Inflammatory macrophage treated with lipopolysaccharide for 1 hour (primary cell): ENCODE measurements at regions not wholly inside any gene's neighbourhood (a gene's known extent, or its start where the extent isn't known, plus 50 kb on each side); places are given as distances from the start of the nearest gene placed in this dataset.
"Not testable (repeated sequence)": the region's sequence is repeated elsewhere in the genome, so short reads cannot be mapped to it uniquely, and the experiment has no call there.

Experiments
- DNase-seq, 2 donors: peaks; one replicate each; pipeline ENCODE4 v3.0.0-alpha.2; 2020 to 2022

DNA sequence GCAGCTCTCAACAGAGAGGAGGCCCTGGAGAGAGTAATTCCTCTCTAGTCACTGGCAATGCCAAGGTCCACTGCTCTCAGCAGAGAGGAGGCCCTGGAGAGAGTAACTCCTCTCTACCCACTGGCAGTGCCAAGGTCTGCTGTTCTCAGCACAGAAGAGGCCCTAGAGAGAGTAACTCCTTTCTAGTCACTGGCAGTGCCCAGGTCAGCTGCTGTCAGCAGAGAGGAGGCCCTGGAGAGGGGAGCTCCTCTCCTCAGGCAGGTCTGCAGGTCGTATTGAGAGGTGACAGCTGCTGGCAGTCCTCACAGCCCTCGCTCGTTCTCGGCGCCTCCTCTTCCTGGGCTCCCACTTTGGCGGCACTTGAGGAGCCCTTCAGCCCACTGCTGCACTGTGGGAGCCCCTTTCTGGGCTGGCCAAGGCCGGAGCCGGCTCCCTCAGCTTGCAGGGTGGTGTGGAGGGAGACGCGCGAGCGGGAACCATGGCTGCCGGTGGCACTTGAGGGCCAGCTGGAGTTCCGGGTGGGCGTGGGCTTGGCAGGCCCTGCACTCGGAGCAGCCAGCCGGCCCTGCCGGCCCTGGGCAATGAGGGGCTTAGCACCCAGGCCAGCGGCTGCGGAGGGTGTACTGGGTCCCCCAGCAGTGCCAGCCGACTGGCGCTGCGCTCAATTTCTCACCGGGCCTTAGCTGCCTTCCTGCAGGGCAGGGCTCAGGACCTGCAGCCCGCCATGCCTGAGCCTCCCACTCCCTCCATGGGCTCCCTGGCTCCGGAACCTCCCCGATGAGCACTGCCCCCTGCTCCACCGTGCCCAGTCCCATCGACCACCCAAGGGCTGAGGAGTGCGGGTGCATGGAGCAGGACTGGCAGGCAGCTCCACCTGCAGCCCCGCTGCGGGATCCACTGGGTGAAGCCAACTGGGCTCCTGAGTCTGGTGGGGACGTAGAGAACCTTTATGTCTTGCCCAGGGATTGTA lies 642.9 kb downstream of the PRR16 start:
- not testable (repeated sequence) for DNase-seq

DNA sequence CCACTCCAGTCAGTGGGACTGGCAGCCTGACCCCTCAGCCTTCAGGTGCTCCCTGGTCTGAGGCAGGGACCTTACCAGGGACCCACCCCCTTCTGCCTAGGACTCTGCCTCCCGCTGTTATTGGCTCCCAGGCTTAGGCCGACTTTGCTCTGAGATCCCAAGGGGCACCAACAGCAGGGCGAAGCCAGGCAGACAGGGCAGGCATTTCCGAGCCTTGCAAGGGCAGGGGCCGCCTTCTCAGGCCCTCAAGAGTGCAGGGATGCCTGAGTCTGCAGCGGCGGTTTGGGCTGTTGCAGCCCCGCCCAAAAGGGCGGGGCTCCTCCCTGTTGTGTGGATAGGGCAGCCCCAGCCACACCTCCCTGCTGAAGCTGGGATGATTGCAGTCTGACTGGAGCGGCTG lies 644.6 kb downstream of the PRR16 start:
- no peak for DNase-seq

DNA sequence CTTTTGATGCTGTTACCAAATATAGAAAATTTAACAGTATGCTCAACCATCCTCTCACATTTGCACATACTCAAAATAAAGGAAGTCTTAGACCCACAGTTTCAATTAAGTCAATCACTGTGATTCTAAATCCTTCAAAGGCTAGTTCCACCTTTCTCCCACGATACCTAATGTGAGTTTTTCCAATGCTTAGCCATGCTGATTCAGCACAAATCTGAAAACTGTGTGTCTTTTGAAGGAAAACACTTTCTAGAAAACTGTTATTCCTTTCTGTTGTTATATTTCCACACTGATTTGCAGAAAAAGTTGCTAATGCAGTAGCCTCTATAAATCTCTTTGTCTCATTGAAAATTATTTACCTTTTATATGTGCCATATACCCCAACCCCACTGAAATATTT lies 645.7 kb downstream of the PRR16 start:
- DNase-seq: no peak

DNA sequence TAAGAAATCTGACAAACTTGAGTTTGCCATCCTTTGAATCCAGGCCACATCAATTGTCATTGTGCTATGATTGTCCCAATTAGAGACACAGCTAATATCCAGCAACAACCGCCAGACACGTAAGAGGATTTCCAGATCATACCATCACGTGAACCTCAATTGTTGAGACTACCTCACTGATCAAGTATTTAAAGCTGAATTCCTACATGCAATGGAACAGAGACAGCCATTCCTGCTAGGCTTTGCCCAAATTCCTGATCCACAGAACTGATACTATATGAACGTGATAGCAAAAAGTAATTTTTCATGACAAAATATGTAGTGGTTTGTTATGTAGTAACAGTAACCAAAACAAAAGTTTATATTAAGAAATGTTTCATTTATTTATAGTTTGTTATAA lies 657.7 kb downstream of the PRR16 start:
- DNase-seq: no peak

DNA sequence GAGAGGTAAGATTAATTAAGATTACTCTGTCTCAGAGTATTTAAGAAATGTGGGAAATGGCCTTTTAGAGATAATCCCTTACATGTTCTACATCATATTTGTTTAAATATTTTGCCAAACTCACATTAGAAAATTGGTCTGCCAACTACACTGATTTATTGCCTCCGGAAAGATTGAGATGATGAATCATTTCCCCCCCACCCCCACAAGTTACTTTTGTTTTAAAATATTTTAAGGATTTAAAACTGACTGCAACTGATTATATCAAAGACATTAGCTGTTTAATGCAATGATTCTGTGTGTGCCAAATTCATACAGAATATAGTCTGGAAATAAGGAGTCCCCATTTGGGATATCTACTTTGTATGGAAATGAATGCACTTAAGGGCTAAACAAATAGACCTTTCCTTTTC lies 674.4 kb downstream of the PRR16 start:
- no peak for DNase-seq

DNA sequence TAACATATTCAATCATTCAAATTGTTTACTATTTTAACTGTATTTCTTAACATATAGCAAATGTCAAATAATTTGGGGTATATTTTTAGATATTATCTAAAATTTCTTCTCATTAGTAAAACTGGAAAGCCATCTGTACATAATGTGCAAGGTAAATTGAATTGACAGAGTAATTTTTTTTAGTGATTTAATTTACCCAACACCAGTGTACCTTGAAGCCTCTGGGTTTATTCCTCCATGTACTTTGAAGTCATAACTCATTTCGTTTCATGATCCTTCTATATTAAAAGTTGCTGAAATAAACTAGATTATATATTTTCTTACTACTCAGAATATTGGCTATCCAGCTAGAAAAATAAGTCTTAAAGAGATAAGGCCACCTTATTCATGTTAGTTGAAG lies 674.9 kb downstream of the PRR16 start:
- no peak for DNase-seq

DNA sequence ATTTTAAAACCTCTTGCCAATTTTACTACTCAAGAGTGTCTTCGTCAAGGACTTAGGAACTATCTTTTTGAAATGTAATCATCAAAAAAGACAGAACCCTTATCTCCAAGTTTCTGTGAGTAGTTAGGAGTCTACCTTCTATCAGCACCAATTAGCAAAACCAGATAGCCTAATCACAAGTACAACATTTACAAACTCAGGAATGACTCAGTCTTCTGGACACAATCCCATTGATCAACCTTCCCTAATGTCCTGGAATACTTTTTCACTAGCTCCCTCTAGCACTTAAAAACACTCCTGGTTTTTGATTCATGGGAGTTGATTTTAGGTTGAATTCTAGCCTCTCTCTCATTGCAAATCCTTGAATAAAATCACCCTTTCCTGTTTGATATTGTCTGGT lies 680.7 kb downstream of the PRR16 start:
- DNase-seq: no peak

DNA sequence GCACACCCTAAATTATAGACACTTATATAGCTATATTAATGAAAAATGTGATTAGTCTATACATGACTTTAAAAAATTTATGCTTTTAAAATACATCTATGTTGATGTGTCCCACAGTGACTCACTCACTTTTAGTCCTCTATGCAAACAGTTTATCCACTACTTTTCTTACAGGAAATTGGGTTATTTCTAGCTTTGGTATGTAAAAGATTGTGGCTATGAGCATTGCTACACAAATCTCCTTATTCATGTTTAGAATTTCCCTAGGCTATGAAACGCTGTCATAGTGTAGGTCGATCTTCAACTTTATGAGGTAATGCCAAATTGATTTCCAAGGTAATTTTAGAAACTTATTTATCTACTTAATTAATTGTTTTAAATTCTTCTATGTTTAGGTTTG lies 687.4 kb downstream of the PRR16 start:
- no peak for DNase-seq

DNA sequence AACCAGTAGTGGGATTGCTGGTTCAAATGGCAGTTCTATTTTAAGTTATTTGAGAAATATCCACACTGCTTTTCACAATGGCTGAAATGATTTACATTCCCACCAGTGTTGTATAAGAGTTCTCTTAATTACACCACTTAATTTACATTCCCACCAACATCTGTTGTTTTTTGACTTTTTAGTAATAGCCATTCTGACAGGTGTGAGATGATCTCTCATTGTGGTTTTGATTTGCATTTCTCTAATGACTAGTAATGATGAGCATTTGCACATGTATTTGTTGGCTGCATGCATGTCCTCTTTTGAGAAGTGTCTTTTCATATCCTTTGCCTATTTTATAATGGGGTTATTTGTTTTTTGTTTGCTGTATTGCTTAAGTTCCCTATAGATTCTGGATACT lies 688.3 kb downstream of the PRR16 start:
- no peak for DNase-seq

DNA sequence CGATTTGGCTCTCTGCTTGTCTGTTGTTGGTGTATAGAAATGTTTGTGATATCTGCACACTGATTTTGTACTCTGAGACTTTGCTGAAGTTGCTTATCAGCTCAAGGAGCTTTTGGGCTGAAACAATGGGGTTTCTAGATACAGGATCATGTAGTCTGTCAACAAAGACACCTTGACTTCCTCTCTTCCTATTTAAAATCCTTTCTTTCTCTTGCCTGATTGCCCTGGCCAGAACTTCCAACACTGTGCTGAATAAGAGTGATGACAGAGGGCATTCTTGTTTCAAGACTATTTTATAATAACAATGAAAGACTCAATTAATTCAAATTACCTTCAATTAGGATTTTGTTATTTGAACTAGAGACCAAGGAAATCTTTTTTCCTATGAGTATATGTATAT lies 692.5 kb downstream of the PRR16 start:
- no peak for DNase-seq

DNA sequence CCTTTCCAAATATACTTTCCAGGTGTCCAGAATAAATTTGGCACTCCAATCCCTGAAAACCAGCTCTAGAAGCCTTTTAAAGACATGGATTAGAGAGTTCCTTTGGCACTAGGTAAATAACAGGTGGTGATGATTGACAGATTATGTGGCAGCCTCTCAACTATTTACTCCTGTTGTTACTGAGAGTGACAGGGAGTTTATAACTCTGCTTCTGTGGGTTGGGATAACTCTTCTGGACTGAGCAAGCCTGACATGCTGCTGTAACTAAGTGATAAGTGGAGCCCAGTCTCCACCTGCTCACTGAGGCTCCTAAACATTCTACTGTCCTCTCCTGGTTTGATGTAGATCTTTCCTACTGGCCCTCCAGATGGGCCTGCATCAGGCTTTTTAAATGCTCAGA lies 693.2 kb upstream of the FTMT start:
- DNase-seq: no peak

DNA sequence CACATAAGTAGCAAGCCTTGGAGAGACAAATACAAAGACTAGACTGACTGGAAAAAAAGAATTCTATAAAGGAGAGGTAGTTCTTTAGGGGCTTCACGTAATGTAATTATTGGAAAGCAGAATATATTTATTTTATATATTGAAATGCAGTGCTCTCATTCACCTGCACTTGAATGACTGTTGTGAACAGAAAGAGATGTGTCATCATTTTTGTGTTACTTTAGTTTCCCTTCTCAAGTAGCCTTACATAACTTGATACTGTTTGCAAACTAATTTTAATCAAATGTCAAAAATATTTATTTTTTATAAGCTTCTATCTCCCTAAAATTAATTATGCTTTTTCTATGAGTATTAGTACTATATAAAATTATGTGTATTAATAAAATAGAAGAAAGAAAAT lies 691.1 kb upstream of the FTMT start:
- no peak for DNase-seq

DNA sequence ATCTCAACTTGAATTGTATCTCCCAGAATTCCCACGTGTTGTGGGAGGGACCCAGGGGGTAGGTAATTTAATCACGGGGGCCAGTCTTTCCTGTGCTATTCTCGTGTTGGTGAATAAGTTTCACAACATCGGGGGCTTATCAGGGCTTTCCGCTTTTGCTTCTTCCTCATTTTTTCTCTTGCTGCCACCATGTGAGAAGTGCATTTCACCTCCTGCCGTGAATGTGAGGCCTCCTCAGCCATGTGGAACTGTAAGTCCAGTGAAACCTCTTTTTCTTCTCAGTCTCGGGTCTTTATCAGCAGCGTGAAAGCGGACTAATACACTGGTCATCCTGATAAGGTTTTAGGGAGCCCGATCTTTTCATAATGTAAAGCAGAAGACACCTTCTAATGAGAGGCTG lies 687.0 kb upstream of the FTMT start:
- peak in 1 of 2 donors; percentile 10 for DNase-seq

DNA sequence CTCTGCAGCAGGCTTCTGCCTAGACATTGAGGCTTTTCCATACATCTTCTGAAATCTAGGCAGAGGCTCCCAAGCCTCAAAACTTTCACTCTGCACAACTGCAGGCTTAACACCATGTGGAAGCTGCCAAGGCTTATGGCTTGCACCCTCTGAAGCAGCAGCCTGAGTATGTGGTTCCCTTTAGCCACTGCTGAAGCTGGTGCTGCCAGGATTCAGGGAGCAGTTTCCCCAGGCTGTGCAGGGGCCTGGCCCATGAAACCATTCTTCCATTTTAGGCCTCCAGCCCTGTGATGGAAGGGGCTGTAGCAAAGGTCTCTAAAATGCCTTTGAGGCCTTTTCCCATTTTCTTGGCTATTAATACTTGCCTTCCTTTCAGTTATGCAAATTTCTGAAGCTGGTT lies 680.3 kb upstream of the FTMT start:
- no peak for DNase-seq

DNA sequence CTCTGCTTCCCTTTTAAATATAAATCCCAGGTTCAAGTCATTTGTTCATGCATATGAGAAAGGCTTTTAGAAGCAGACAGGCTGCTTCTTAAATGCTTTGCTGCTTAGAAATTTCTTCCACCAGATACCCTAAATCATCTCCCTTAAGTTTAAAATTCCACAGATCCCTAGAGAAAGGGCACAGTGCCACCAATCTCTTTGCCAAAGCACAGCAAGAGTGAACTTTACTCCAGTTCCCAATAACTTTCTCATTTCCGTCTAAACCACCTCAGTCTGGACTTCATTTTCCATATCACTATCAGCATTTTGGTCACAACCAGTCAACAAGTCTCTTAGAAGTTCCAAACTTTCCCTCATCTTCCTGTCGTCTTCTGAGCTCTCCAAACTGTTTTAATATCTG lies 679.8 kb upstream of the FTMT start:
- DNase-seq: no peak

DNA sequence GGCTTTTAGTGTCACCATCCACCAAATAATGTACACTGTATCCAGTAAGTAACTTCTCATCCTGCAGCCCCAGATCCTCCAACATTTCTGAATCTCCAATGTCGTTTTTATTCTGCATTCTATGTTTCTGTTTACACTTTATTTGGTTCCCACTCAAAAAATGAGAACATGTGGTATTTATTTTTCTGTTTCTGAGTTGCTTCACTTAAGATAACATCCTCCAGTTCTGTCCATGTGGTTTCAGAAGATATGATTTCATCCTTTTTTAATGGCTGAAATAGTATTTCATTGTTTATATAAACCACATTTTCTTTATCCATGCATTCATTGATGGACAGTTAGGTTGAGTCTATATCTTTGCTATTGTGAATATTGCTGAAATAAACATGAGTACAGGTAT lies 677.3 kb upstream of the FTMT start:
- no peak for DNase-seq

DNA sequence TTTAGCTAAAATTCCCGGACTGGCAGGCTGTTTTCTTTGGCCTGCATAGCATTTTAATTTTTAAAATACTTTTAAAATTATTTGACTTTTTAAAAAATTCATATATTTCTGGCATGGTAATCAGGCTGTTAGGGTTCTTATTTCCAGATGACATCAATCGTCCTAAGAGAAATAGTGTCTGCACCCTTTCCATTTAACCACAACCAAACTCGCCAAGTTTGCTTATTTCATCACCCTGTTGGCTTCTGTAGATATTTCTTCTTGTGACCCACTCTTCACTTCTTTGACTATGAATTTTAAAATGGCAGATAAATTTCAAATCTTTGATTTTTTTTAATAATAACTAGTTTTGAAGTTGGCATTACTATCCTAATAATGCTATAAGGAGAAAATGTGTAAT lies 675.7 kb upstream of the FTMT start:
- DNase-seq: no peak

DNA sequence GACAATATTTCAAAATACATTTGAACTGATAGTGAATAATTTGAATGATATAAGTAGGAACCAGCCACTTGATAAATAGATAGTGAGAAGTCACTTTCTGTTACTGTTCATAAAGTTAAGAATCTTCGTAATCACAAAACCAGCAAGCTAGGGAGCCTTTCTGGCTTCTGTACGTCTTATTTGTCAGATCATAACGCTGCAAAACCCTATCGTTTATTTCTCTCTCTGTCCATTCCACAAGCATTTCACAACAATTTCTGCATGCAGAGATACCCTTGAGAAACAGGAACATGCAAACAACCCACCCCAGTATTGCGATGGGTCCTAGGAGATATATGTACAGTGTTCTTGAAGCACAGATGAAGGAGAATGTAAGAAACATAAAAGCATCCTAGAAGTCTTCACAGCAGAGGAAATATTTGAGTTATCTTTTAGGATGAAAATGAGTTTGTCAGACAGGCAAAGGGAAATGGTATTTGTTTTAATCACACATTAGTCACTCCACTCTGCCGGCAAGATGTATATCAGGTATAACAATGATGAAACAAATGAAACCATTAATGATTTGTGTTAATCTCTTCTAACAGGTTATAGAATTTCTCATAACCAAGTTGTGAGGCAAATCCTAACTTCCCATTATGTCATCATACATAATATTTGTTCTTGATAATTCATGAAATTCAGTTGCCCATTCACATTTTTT lies 668.7 kb upstream of the FTMT start:
- no peak for DNase-seq

DNA sequence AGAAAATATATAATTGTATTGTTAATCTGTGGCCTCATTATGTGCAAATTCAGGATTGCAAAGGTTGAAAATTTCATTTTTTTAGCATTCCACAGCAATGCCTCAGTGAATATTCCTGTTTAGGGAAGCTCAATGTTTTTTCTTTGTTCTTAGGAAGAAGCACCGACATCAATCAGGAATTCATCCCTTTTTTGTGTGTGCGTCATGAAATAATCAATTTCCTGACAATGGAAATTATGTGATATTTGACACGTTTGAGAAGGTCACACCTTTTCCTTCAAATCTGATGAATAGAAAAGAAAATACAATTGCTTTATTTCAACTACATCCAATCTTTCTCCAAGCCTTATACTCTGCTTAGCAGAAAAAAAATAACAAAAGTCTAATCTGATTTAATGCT lies 662.8 kb upstream of the FTMT start:
- no peak for DNase-seq

DNA sequence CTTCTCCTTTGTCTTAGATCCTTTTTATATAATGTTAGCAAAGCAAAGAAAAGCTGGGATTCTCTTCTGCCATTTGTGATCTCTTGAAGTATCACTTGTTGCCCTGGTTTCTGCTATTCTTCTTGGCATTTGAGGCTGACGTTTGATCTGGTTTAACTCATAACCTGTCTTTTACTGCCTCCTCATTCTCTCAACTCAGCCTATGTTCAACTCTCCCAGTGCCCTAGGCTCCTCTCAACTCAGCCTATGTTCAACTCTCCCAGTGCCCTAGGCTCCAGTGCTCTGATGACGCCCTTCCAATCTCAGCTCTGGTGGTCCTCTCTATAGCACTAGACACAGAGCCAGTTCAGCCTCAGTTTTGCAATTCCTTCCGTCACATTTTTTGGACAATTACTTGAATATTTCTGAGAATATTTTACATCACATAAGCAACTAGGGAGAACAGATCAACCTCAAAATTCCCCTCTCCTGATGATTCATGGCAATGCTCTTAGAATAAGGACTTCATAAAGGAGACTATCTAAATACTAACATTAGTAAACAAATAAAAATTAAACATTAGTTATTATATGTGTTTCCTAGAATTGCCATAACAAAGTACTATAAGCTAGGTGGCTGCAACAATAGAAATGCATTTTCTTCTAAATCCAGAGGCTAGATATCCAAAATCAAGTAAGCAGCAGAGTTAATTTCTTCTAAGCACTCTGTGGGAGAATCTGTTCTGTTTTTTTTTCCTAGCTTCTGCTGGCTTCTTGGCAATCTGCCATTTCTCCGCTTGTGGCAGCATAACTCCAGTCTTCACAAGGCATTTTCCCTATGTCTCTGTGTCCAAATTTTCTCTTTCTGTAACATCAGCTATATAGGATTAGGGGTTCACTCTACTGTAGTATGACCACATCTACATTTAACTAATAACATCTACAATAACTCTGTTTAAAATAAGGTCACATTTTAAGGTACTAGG lies 662.1 kb upstream of the FTMT start:
- no peak for DNase-seq

DNA sequence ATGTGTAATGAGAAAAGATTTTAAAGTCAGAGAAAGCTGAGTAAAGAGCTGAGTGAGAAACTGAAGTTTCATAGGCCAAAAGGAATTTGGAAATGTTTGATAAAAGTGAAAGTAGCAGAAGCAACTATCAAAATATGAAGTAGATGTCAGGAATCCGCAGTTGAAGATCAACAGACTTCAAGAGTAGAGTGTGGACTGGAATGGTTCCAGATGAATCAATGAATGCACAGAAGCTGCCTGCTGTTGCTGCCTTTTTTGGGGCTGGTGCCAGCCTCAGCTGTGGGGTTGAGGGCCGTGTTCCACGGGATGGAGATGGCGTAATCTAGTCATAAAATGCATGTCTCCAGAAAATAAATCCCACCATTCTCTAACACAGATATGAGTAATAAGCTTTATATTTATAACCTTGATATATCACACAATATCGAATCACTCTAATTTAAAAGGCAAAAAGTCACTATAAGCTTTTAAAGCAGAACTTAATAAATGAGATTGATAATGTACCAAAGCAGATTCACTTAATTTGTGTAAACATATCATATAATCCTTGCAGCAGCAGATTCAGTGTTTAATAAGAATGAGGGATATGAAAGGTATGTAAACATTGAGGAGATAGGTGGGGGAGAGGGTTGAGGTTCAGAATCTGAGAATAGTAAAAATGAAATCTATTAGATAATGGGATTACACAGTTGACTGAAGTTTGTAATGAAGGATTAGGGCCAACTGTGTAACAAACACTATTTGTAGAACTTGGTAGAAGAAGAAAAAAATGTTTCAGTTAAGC lies 652.3 kb upstream of the FTMT start:
- DNase-seq: no peak

DNA sequence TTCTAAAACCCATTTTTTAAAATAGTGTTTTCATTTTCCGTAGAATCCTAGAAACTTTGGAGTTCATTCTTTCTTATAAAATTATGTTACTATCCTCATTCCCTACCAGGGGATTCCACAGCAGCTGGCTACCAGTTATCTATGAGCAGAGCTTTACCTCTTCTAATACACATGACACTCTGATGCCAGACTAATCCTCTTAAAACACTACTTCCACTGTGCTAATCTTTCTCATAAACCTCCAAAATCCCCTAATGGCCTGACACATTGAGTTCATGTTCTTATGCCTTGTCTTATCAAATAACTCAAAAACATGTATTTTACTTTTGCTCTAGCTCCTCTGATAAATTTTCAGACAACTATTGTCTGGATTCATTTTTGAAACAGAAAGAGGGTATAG lies 633.6 kb upstream of the FTMT start:
- DNase-seq: no peak
